H9 (cell line): ENCODE measurements at regions not wholly inside any gene's neighbourhood (a gene's known extent, or its start where the extent isn't known, plus 50 kb on each side); places are given as distances from the start of the nearest gene placed in this dataset.

Experiments used
- DNase-seq: peaks from one replicate; pipeline ENCODE4 v3.0.0-alpha.2; 2017
- H2AFZ ChIP-seq: one replicate; pipeline ENCODE4 v1.6.1; 2013; ENCODE audit warnings: mild to moderate bottlenecking, low read length, control low read depth, moderate library complexity
- H2AK5ac ChIP-seq: 2 replicates; pipeline ENCODE4 v1.6.1; 2013; ENCODE audit warnings: low read length, control low read depth, mixed read lengths; ENCODE audit not compliant: insufficient read length
- H2BK120ac ChIP-seq: one replicate; pipeline ENCODE4 v1.6.1; 2013; ENCODE audit warnings: low read depth, mild to moderate bottlenecking, low read length, control low read depth, inconsistent platforms; ENCODE audit not compliant: poor library complexity, severe bottlenecking
- H2BK12ac ChIP-seq: 2 replicates; pipeline ENCODE4 v1.6.1; 2013; ENCODE audit warnings: low read length, control low read depth, mixed read lengths, low read depth; ENCODE audit not compliant: insufficient read length
- H2BK15ac ChIP-seq: 2 replicates; pipeline ENCODE4 v1.6.1; 2013; ENCODE audit warnings: low read depth, low read length, control low read depth
- H2BK20ac ChIP-seq: one replicate; pipeline ENCODE4 v1.6.1; 2013; ENCODE audit warnings: low read depth, mild to moderate bottlenecking, low read length, control low read depth, inconsistent platforms; ENCODE audit not compliant: poor library complexity, severe bottlenecking
- H2BK5ac ChIP-seq: 2 replicates; pipeline ENCODE4 v1.6.1; 2013; ENCODE audit warnings: low read length, control low read depth, mixed read lengths; ENCODE audit not compliant: insufficient read length
- H3K14ac ChIP-seq: 2 replicates; pipeline ENCODE4 v1.6.1; 2013; ENCODE audit warnings: low read length, control low read depth; ENCODE audit not compliant: insufficient read depth
- H3K18ac ChIP-seq: 2 replicates; pipeline ENCODE4 v1.6.1; 2013; ENCODE audit warnings: low read depth, mild to moderate bottlenecking, mixed read lengths, low read length, control low read depth; ENCODE audit not compliant: insufficient read length
- H3K23ac ChIP-seq: 2 replicates; pipeline ENCODE4 v1.6.1; 2013; ENCODE audit warnings: low read length, control low read depth, mixed read lengths, low read depth; ENCODE audit not compliant: insufficient read length
- H3K23me2 ChIP-seq: 2 replicates; pipeline ENCODE4 v1.6.1; 2013; ENCODE audit warnings: low read depth, mild to moderate bottlenecking, mixed read lengths, low read length, control low read depth; ENCODE audit not compliant: insufficient read length, poor library complexity, severe bottlenecking
- H3K27ac ChIP-seq: 2 replicates; pipeline ENCODE4 v1.5.1; 2013; ENCODE audit warnings: low read length, control low read depth, mixed read lengths, low read depth; ENCODE audit not compliant: insufficient read length
- H3K27me3 ChIP-seq: 2 replicates; pipeline ENCODE4 v1.6.1; 2013; ENCODE audit warnings: low read length, control low read depth, inconsistent platforms; ENCODE audit not compliant: insufficient read depth
- H3K4ac ChIP-seq: 2 replicates; pipeline ENCODE4 v1.6.1; 2013; ENCODE audit warnings: low read depth, mild to moderate bottlenecking, control low read depth, inconsistent platforms, low read length, moderate library complexity
- H3K4me1 ChIP-seq: 2 replicates; pipeline ENCODE4 v1.6.1; 2013; ENCODE audit warnings: low read length, control low read depth, inconsistent platforms; ENCODE audit not compliant: insufficient read depth
- H3K4me2 ChIP-seq: 2 replicates; pipeline ENCODE4 v1.6.1; 2013; ENCODE audit warnings: low read length, control low read depth, mixed read lengths; ENCODE audit not compliant: insufficient read length, insufficient read depth
- H3K56ac ChIP-seq: 2 replicates; pipeline ENCODE4 v1.6.1; 2013; ENCODE audit warnings: low read depth, mild to moderate bottlenecking, mixed read lengths, low read length, control low read depth; ENCODE audit not compliant: insufficient read length
- H3K79me1 ChIP-seq: 2 replicates; pipeline ENCODE4 v1.6.1; 2013; ENCODE audit warnings: low read depth, mild to moderate bottlenecking, moderate library complexity, low read length, control low read depth, inconsistent platforms; ENCODE audit not compliant: insufficient read depth, poor library complexity, severe bottlenecking
- H3K79me2 ChIP-seq: 2 replicates; pipeline ENCODE4 v1.6.1; 2013; ENCODE audit warnings: low read length, control low read depth, inconsistent platforms; ENCODE audit not compliant: insufficient read depth
- H3K9ac ChIP-seq: 2 replicates; pipeline ENCODE4 v1.6.1; 2013; ENCODE audit warnings: low read length, control low read depth, mixed read lengths; ENCODE audit not compliant: insufficient read length; ENCODE audit errors: extremely low read depth
- H3K9me3 ChIP-seq: one replicate; pipeline ENCODE4 v1.6.1; 2013; ENCODE audit warnings: low read depth, low read length, inconsistent platforms; ENCODE audit not compliant: control insufficient read depth
- H3T11ph ChIP-seq: one replicate; pipeline ENCODE4 v1.6.1; 2013; ENCODE audit warnings: mild to moderate bottlenecking, low read length, control low read depth, inconsistent platforms
- H4K20me1 ChIP-seq: one replicate; pipeline ENCODE4 v1.6.1; 2013; ENCODE audit not compliant: control insufficient read depth, insufficient read length, insufficient read depth
- H4K5ac ChIP-seq: 2 replicates; pipeline ENCODE4 v1.6.1; 2013; ENCODE audit warnings: low read depth, mild to moderate bottlenecking, mixed read lengths, low read length, control low read depth; ENCODE audit not compliant: insufficient read length
- H4K8ac ChIP-seq: replicated peaks from 2 replicates; pipeline ENCODE4 v1.6.1; 2013; ENCODE audit warnings: low read length, control low read depth, mixed read lengths, low read depth; ENCODE audit not compliant: insufficient read length
- H4K91ac ChIP-seq: 2 replicates; pipeline ENCODE4 v1.6.1; 2013; ENCODE audit warnings: low read depth, mild to moderate bottlenecking, moderate library complexity, mixed read lengths, low read length, control low read depth; ENCODE audit not compliant: insufficient read length
- H3K27ac Mint-ChIP-seq, 3 experiments: 2 replicates in 2 of 3; 3 replicates in 1 of 3; pipeline ENCODE4 v1.8.0; 2020 to 2021; ENCODE audit warnings: mixed read lengths in 3 of 3, mild to moderate bottlenecking in 1 of 3, moderate library complexity in 1 of 3
- H3K27me3 Mint-ChIP-seq: 2 replicates; pipeline ENCODE4 v1.8.0; 2021; ENCODE audit warnings: low read depth, mild to moderate bottlenecking, moderate library complexity, mixed read lengths
- H3K36me3 Mint-ChIP-seq, 3 experiments: 2 replicates in 2 of 3; 3 replicates in 1 of 3; pipeline ENCODE4 v1.8.0; 2020 to 2021; ENCODE audit warnings: low read depth in 3 of 3, mixed read lengths in 3 of 3; ENCODE audit not compliant: insufficient read depth in 1 of 3
- H3K4me1 Mint-ChIP-seq, 2 experiments: 2 replicates each; pipeline ENCODE4 v1.8.0; 2020; ENCODE audit warnings: mixed read lengths in 2 of 2
- H3K4me3 Mint-ChIP-seq, 2 experiments: 2 replicates in 1 of 2; 3 replicates in 1 of 2; pipeline ENCODE4 v1.8.0; 2020 to 2021; ENCODE audit warnings: mild to moderate bottlenecking in 2 of 2, mixed read lengths in 2 of 2, moderate library complexity in 1 of 2
- H3K9me3 Mint-ChIP-seq, 2 experiments: 2 replicates in 1 of 2; 3 replicates in 1 of 2; pipeline ENCODE4 v1.8.0; 2020; ENCODE audit warnings: mild to moderate bottlenecking in 2 of 2, mixed read lengths in 2 of 2, moderate library complexity in 1 of 2
- TF ChIP-seq, protein P1 (sequence below): fragments of 200-600 bp; sonication (generic); conservative IDR thresholded peaks from 3 replicates; pipeline ENCODE4 v1.8.0; 2021; ENCODE audit warnings: antibody characterized with exemption, mild to moderate bottlenecking

- no peak overlapping the region for H3K56ac ChIP-seq
- Mint-ChIP-seq H3K4me3 (no peak overlapping the region), H3K27me3 (no peaks in the 10 kb centered on the region), H3K4me1 (peaks cover 18 to 19% of the 10 kb centered on the region in 2 experiments), H3K36me3 (peaks cover 19 to 38% (median 26%) of the 10 kb centered on the region in 3 experiments), H3K27ac (peak overlapping the region in 1 of 3 experiments; percentile 4; a peak in 2 of 7 replicates), H3K9me3 (peaks cover 31% of the 10 kb centered on the region in 2 experiments)
- no peak overlapping the region for H4K91ac ChIP-seq
- H2BK15ac ChIP-seq = no peak overlapping the region
- H3T11ph ChIP-seq = no peak overlapping the region
- TF ChIP-seq, protein P1, sequence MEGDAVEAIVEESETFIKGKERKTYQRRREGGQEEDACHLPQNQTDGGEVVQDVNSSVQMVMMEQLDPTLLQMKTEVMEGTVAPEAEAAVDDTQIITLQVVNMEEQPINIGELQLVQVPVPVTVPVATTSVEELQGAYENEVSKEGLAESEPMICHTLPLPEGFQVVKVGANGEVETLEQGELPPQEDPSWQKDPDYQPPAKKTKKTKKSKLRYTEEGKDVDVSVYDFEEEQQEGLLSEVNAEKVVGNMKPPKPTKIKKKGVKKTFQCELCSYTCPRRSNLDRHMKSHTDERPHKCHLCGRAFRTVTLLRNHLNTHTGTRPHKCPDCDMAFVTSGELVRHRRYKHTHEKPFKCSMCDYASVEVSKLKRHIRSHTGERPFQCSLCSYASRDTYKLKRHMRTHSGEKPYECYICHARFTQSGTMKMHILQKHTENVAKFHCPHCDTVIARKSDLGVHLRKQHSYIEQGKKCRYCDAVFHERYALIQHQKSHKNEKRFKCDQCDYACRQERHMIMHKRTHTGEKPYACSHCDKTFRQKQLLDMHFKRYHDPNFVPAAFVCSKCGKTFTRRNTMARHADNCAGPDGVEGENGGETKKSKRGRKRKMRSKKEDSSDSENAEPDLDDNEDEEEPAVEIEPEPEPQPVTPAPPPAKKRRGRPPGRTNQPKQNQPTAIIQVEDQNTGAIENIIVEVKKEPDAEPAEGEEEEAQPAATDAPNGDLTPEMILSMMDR = no peak
- H3K79me1 ChIP-seq = no peaks in the 10 kb centered on the region
- H2BK20ac ChIP-seq = no peak overlapping the region
- H3K23ac ChIP-seq = no peak overlapping the region
- H3K9ac ChIP-seq = no peak overlapping the region
- no peak overlapping the region for H3K27ac ChIP-seq
- no peak overlapping the region for H2AFZ ChIP-seq
- H2BK12ac ChIP-seq = no peak overlapping the region
- H2BK5ac ChIP-seq = no peak overlapping the region
- no peak overlapping the region for H4K8ac ChIP-seq
- no peak overlapping the region for H3K4me2 ChIP-seq
- H3K4ac ChIP-seq = no peak overlapping the region
- H3K14ac ChIP-seq = no peak overlapping the region
- H4K20me1 ChIP-seq = no peaks in the 10 kb centered on the region
- H3K4me1 ChIP-seq = peaks cover 3% of the 10 kb centered on the region; the same call in 1 of the 2 replicates
- H2BK120ac ChIP-seq = no peak overlapping the region
- no peaks in the 10 kb centered on the region for H3K79me2 ChIP-seq
- H2AK5ac ChIP-seq = no peak overlapping the region
- DNase-seq = no peak
- no peak overlapping the region for H3K18ac ChIP-seq
- H3K9me3 ChIP-seq = no peaks in the 10 kb centered on the region
- no peaks in the 10 kb centered on the region for H3K23me2 ChIP-seq
- no peak overlapping the region for H4K5ac ChIP-seq
- no peaks in the 10 kb centered on the region for H3K27me3 ChIP-seq
Measured at GRCh38 chr4:127181001-127181400, 451.8 kb upstream of the INTU start.
